Ascending aorta (tissue), 2 donors: ENCODE measurements at regions not wholly inside any gene's neighbourhood (a gene's known extent, or its start where the extent isn't known, plus 50 kb on each side); places are given as distances from the start of the nearest gene placed in this dataset.

ENCODE experiments used
- DNase-seq, 2 donors: peaks; one replicate each; pipeline ENCODE4 v3.0.0-alpha.2; 2019; ENCODE audit warnings: low spot score in 2 of 2
- H3K27ac ChIP-seq, 2 donors: fragments of 200-600 bp; sonication (generic); one replicate each; pipeline ENCODE4 v1.5.1; 2016 to 2017; ENCODE audit warnings: mild to moderate bottlenecking in 1 of 2
- H3K27me3 ChIP-seq: fragments of 200-600 bp; sonication (generic); one replicate; pipeline ENCODE4 v1.5.1; 2017
- H3K36me3 ChIP-seq, 2 donors: fragments of 200-600 bp; sonication (generic); one replicate each; pipeline ENCODE4 v1.5.1; 2016
- H3K4me1 ChIP-seq, 2 donors: fragments of 200-600 bp; sonication (generic); one replicate each; pipeline ENCODE4 v1.5.1; 2016 to 2017; ENCODE audit warnings: mild to moderate bottlenecking in 1 of 2
- H3K4me3 ChIP-seq, 2 donors: fragments of 200-600 bp; sonication (generic); one replicate each; pipeline ENCODE4 v1.5.1; 2016 to 2017; ENCODE audit warnings: mild to moderate bottlenecking in 1 of 2
- H3K9me3 ChIP-seq, 2 donors: fragments of 200-600 bp; sonication (generic); one replicate each; pipeline ENCODE4 v1.5.1; 2016
- CTCF ChIP-seq, 3 experiments: fragments of 200-600 bp in 2 of 3; fragments of 450-650 bp in 1 of 3; sonication (generic) in 2 of 3; IDR thresholded peaks; one replicate each; pipeline ENCODE4 v1.5.1; 2016 to 2019; ENCODE audit warnings: antibody characterized with exemption in 3 of 3, mild to moderate bottlenecking in 1 of 3, moderate library complexity in 1 of 3
- intact Hi-C: fragments of 100-400 bp; cut with DNase I; formaldehyde crosslinking; loops from one replicate; pipeline ENCODE4 v1.15.1; 2023

- no peak for DNase-seq
- TF ChIP-seq CTCF (IDR thresholded peaks at IDR 0.05): no peak
- intact Hi-C loops: loop anchor here (10.0 kb wide), 2 partner anchors 365 to 415 kb away; partner anchors contain the start of genes RPL14 and ZNF620
- Histone ChIP-seq H3K9me3 (no peaks in the 10 kb centered on the region), H3K4me3 (no peak overlapping the region), H3K4me1 (peaks cover 0 to 8% of the 10 kb centered on the region in 2 donors), H3K36me3 (no peaks in the 10 kb centered on the region), H3K27ac (no peak overlapping the region), H3K27me3 (no peaks in the 10 kb centered on the region)
Measured at GRCh38 chr3:40869939-40870338, 329.4 kb upstream of the CTNNB1 start.

GRCh38 chr3:40871394-40871793, 327.9 kb upstream of the CTNNB1 start:
- intact Hi-C loops: loop anchor here (10.0 kb wide), 2 partner anchors 367 to 417 kb away; partner anchors contain the start of genes RPL14 and ZNF620
- no peak overlapping the region for H3K4me3 ChIP-seq
- no peaks in the 10 kb centered on the region for H3K27me3 ChIP-seq
- TF ChIP-seq CTCF (IDR thresholded peaks at IDR 0.05): no peak
- DNase-seq: no peak
- H3K4me1 ChIP-seq: no peaks in the 10 kb centered on the region
- no peaks in the 10 kb centered on the region for H3K36me3 ChIP-seq
- H3K27ac ChIP-seq: no peak overlapping the region
- no peaks in the 10 kb centered on the region for H3K9me3 ChIP-seq

GRCh38 chr3:40872258-40872920, 326.9 kb upstream of the CTNNB1 start:
- intact Hi-C loops: loop anchor here (10.0 kb wide), 2 partner anchors 368 to 418 kb away; partner anchors contain the start of genes RPL14 and ZNF620
- Histone ChIP-seq H3K4me3 (no peak overlapping the region), H3K36me3 (no peaks in the 10 kb centered on the region), H3K9me3 (no peaks in the 10 kb centered on the region), H3K4me1 (peaks cover 0 to 9% of the 10 kb centered on the region in 2 donors), H3K27ac (no peak overlapping the region), H3K27me3 (no peaks in the 10 kb centered on the region)
- TF ChIP-seq CTCF (IDR thresholded peaks at IDR 0.05): no peak
- no peak for DNase-seq

GRCh38 chr3:40873476-40873875, 325.8 kb upstream of the CTNNB1 start:
- Histone ChIP-seq H3K4me3 (no peak overlapping the region), H3K27me3 (no peaks in the 10 kb centered on the region), H3K9me3 (no peaks in the 10 kb centered on the region), H3K27ac (no peak overlapping the region), H3K36me3 (no peaks in the 10 kb centered on the region), H3K4me1 (peaks cover 0 to 14% of the 10 kb centered on the region in 2 donors)
- intact Hi-C loops: loop anchor here (10.0 kb wide), 2 partner anchors 369 to 419 kb away; partner anchors contain the start of genes RPL14 and ZNF620
- no peak for TF ChIP-seq CTCF (IDR thresholded peaks at IDR 0.05)
- no peak for DNase-seq

- intact Hi-C loops: loop anchor here (10.0 kb wide), 2 partner anchors 369 to 419 kb away; partner anchors contain the start of genes RPL14 and ZNF620
- Histone ChIP-seq H3K27ac (no peak overlapping the region), H3K9me3 (no peaks in the 10 kb centered on the region), H3K27me3 (no peaks in the 10 kb centered on the region), H3K4me1 (peaks cover 0 to 20% of the 10 kb centered on the region in 2 donors), H3K36me3 (no peaks in the 10 kb centered on the region), H3K4me3 (no peak overlapping the region)
- peak in 1 of 2 donors; percentile 76 for DNase-seq
- TF ChIP-seq CTCF (IDR thresholded peaks at IDR 0.05): no peak
Measured at GRCh38 chr3:40873934-40874699, 325.2 kb upstream of the CTNNB1 start.
